SK-N-SH (cell line): ENCODE measurements at regions not wholly inside any gene's neighbourhood (a gene's known extent, or its start where the extent isn't known, plus 50 kb on each side); places are given as distances from the start of the nearest gene placed in this dataset.

Source experiments
- CTCF ChIA-PET: fragments of 300-600, 350-600 bp; formaldehyde crosslinking; extraction: SDS; loops from one replicate; lab custom pipeline; 2021; lab: Yijun Ruan, JAX
- POLR2A ChIA-PET: fragments of 350-600 bp; sonication (Branson Sonifier 250); formaldehyde crosslinking; extraction: SDS; loops from one replicate; lab custom pipeline; 2020; ENCODE audit warnings: antibody characterized with exemption, inconsistent platforms; lab: Yijun Ruan, JAX
- DNase-seq: peaks from one replicate; pipeline ENCODE4 v3.0.0; 2012
- H2AFZ ChIP-seq: fragments of 200-600 bp; sonication (generic); 2 replicates; pipeline ENCODE4 v1.8.1; 2016; ENCODE audit warnings: antibody characterized with exemption, mild to moderate bottlenecking, low read depth
- H3F3A ChIP-seq: fragments of 200-600 bp; sonication (generic); replicated peaks from 2 replicates; pipeline ENCODE3; 2016; ENCODE audit warnings: antibody characterized with exemption, mild to moderate bottlenecking; ENCODE audit not compliant: insufficient read depth
- H3K27ac ChIP-seq, 2 experiments: fragments of 200-500 bp in 1 of 2; fragments of 200-600 bp in 1 of 2; sonication (Bioruptor generic) in 1 of 2; sonication (generic), shearing (Covaris generic) in 1 of 2; 2 replicates each; pipeline versions ENCODE4 v1.5.1 to v1.6.1; 2014 to 2016; ENCODE audit warnings: low read depth in 2 of 2, inconsistent platforms in 1 of 2, low read length in 1 of 2, mild to moderate bottlenecking in 1 of 2, mixed read lengths in 1 of 2
- H3K27me3 ChIP-seq: fragments of 200-600 bp; sonication (generic), shearing (Covaris generic); 2 replicates; pipeline ENCODE4 v1.6.1; 2016; ENCODE audit warnings: mixed run types; ENCODE audit not compliant: insufficient read depth
- H3K36me3 ChIP-seq, 2 experiments: fragments of 200-500 bp in 1 of 2; fragments of 200-600 bp in 1 of 2; sonication (Bioruptor generic) in 1 of 2; sonication (generic) in 1 of 2; replicated peaks in 1 of 2; 2 replicates each; pipeline versions ENCODE3 to v1.5.1; 2014 to 2016; ENCODE audit warnings: low read length in 1 of 2, mild to moderate bottlenecking in 1 of 2; ENCODE audit not compliant: insufficient read depth in 2 of 2, control insufficient read depth in 1 of 2
- H3K4me1 ChIP-seq, 2 experiments: fragments of 200-500 bp in 1 of 2; fragments of 200-600 bp in 1 of 2; sonication (Bioruptor generic) in 1 of 2; sonication (generic), shearing (Covaris generic) in 1 of 2; 2 replicates each; pipeline versions ENCODE4 v1.5.1 to v1.6.1; 2014 to 2016; ENCODE audit warnings: low read depth in 1 of 2, low read length in 1 of 2, mixed run types in 1 of 2; ENCODE audit not compliant: insufficient read depth in 2 of 2, control insufficient read depth in 1 of 2
- H3K4me2 ChIP-seq: fragments of 200-600 bp; sonication (generic), shearing (Covaris generic); 2 replicates; pipeline ENCODE4 v1.6.1; 2017; ENCODE audit warnings: mixed run types
- H3K4me3 ChIP-seq, 2 experiments: fragments of 200-500 bp in 1 of 2; fragments of 200-600 bp in 1 of 2; sonication (Bioruptor generic) in 1 of 2; sonication (generic), shearing (Covaris generic) in 1 of 2; 2 replicates each; pipeline versions ENCODE4 v1.5.1 to v1.8.1; 2014 to 2016; ENCODE audit warnings: low read depth in 2 of 2, inconsistent platforms in 1 of 2, low read length in 1 of 2, mild to moderate bottlenecking in 1 of 2, mixed read lengths in 1 of 2, moderate library complexity in 1 of 2
- H3K79me2 ChIP-seq: fragments of 200-600 bp; sonication (generic); 2 replicates; pipeline ENCODE4 v1.8.1; 2017; ENCODE audit warnings: mild to moderate bottlenecking; ENCODE audit not compliant: insufficient read depth
- H3K9ac ChIP-seq: fragments of 200-600 bp; sonication (generic); 2 replicates; pipeline ENCODE4 v1.6.1; 2017; ENCODE audit warnings: mixed run types
- H3K9me2 ChIP-seq: fragments of 200-600 bp; sonication (generic); 2 replicates; pipeline ENCODE4 v1.6.1; 2017; ENCODE audit warnings: mixed run types
- H3K9me3 ChIP-seq: fragments of 200-600 bp; sonication (generic); 2 replicates; pipeline ENCODE4 v1.6.1; 2017; ENCODE audit warnings: mixed run types, mild to moderate bottlenecking, moderate library complexity
- H4K20me1 ChIP-seq: fragments of 200-600 bp; sonication (generic); 2 replicates; pipeline ENCODE4 v1.6.1; 2017; ENCODE audit warnings: mild to moderate bottlenecking, mixed run types; ENCODE audit not compliant: insufficient read depth
- CHD2 ChIP-seq: fragments of 150-350 bp; IDR thresholded peaks from 2 replicates; pipeline ENCODE4 v1.6.1; 2018; ENCODE audit warnings: low read length; ENCODE audit not compliant: partially characterized antibody
- CTCF ChIP-seq: fragments of 200-600 bp; sonication (generic); IDR thresholded peaks from 2 replicates; pipeline ENCODE4 v1.6.1; 2017; ENCODE audit warnings: antibody characterized with exemption, mild to moderate bottlenecking, moderate library complexity
- ELF1 ChIP-seq: IDR thresholded peaks from 2 replicates; pipeline ENCODE4 v1.4.0; 2012
- EP300 ChIP-seq, 2 experiments: IDR thresholded peaks; 2 replicates each; pipeline versions ENCODE4 v1.4.0 to v1.6.1; 2012; ENCODE audit warnings: borderline replicate concordance in 1 of 2, low read depth in 1 of 2, low read length in 1 of 2
- EZH2phosphoT487 ChIP-seq: fragments of 200-600 bp; sonication (generic); IDR thresholded peaks from 2 replicates; pipeline ENCODE4 v1.6.1; 2017; ENCODE audit warnings: low read depth, mixed run types, mild to moderate bottlenecking, antibody characterized with exemption, moderate library complexity, borderline replicate concordance
- FOSL2 ChIP-seq: IDR thresholded peaks from 2 replicates; pipeline ENCODE4 v1.4.0; 2012; ENCODE audit warnings: low read depth, mild to moderate bottlenecking, moderate library complexity, borderline replicate concordance
- FOXJ3 ChIP-seq: sonication (generic); formaldehyde crosslinking; IDR thresholded peaks from 2 replicates; pipeline ENCODE4 v1.5.1; 2020; ENCODE audit warnings: mild to moderate bottlenecking, missing genetic modification reagents
- GABPA ChIP-seq: IDR thresholded peaks from 2 replicates; pipeline ENCODE4 v1.4.0; 2012; ENCODE audit warnings: low read depth, mild to moderate bottlenecking
- GATA2 ChIP-seq: sonication (generic); formaldehyde crosslinking; IDR thresholded peaks from 2 replicates; pipeline ENCODE4 v1.5.0; 2020; ENCODE audit warnings: mild to moderate bottlenecking, missing genetic modification reagents
- JUND ChIP-seq: IDR thresholded peaks from 2 replicates; pipeline ENCODE4 v1.4.0; 2012
- MAX ChIP-seq: IDR thresholded peaks from 2 replicates; pipeline ENCODE4 v1.4.0; 2012; ENCODE audit warnings: low read depth
- POLR2AphosphoS5 ChIP-seq: IDR thresholded peaks from 2 replicates; pipeline ENCODE4 v1.6.1; 2012; ENCODE audit warnings: low read depth, low read length
- RAD21 ChIP-seq: IDR thresholded peaks from 2 replicates; pipeline ENCODE4 v1.6.1; 2012; ENCODE audit warnings: mild to moderate bottlenecking, low read length
- RCOR1 ChIP-seq: fragments of 150-350 bp; IDR thresholded peaks from 2 replicates; pipeline ENCODE4 v1.6.1; 2017; ENCODE audit warnings: antibody characterized with exemption, low read length
- REST ChIP-seq: IDR thresholded peaks from 2 replicates; pipeline ENCODE4 v1.6.1; 2012; ENCODE audit warnings: mild to moderate bottlenecking, low read depth, low read length, moderate library complexity
- SMC3 ChIP-seq: IDR thresholded peaks from 2 replicates; pipeline ENCODE4 v1.6.1; 2012; ENCODE audit warnings: low read depth, low read length, improper control_type of control experiment
- TCF12 ChIP-seq: IDR thresholded peaks from 2 replicates; pipeline ENCODE4 v1.4.0; 2012
- TEAD4 ChIP-seq: IDR thresholded peaks from 2 replicates; pipeline ENCODE4 v1.4.0; 2012; ENCODE audit warnings: mild to moderate bottlenecking, borderline replicate concordance; ENCODE audit not compliant: insufficient read depth
- USF1 ChIP-seq: IDR thresholded peaks from 2 replicates; pipeline ENCODE4 v1.4.0; 2012; ENCODE audit warnings: low read depth, borderline replicate concordance
- ZBTB33 ChIP-seq: IDR thresholded peaks from 2 replicates; pipeline ENCODE4 v1.4.0; 2012; ENCODE audit warnings: low read depth, borderline replicate concordance
- WGBS: methylation state at CpG from one replicate; pipeline ENCODE4 v1.1.6; 2017; ENCODE audit warnings: low lambda C conversion rate; 5-methylcytosine and 5-hydroxymethylcytosine counted together

GRCh38 chr9:78898234-78898633 lies 601.3 kb downstream of the PSAT1 start:
- H3K9me3 ChIP-seq, result no peaks in the 10 kb centered on the region
- no peak for DNase-seq
- no peaks in the 10 kb centered on the region for H4K20me1 ChIP-seq
- no peak overlapping the region for H3K4me2 ChIP-seq
- H3K27ac ChIP-seq, result peak overlapping the region in 1 of 2 experiments; percentile 59; a peak in 3 of 4 replicates
- no peaks in the 10 kb centered on the region for H3K79me2 ChIP-seq
- H3F3A ChIP-seq, result peaks cover 13% of the 10 kb centered on the region
- no peak overlapping the region for H3K4me3 ChIP-seq
- POLR2A ChIA-PET, result no interaction called here
- WGBS, result 61% methylated on average over 1 of the region's 1 CpG
- H3K9ac ChIP-seq, result no peak overlapping the region
- TF ChIP-seq TCF12 (peak; percentile 19; the same call in 1 of the 2 replicates), POLR2AphosphoS5 (no peak), JUND (peak; percentile 50), FOSL2 (peak; percentile 59)
- no peaks in the 10 kb centered on the region for H3K9me2 ChIP-seq
- no peaks in the 10 kb centered on the region for H3K27me3 ChIP-seq
- no peak overlapping the region for H2AFZ ChIP-seq
- H3K4me1 ChIP-seq, result peaks cover 2 to 24% of the 10 kb centered on the region in 2 experiments; a peak in 3 of 4 replicates
- no peaks in the 10 kb centered on the region for H3K36me3 ChIP-seq
- CTCF ChIA-PET, result no interaction called here

- Histone ChIP-seq H4K20me1 (no peaks in the 10 kb centered on the region), H3K27me3 (no peaks in the 10 kb centered on the region), H3F3A (peaks cover 13% of the 10 kb centered on the region), H3K4me2 (no peak overlapping the region), H3K36me3 (no peaks in the 10 kb centered on the region), H3K9ac (no peak overlapping the region), H3K27ac (peak overlapping the region in 1 of 2 experiments; percentile 59; a peak in 2 of 4 replicates), H3K9me2 (no peaks in the 10 kb centered on the region), H3K79me2 (no peaks in the 10 kb centered on the region), H2AFZ (no peak overlapping the region; the same call in 1 of the 2 replicates), H3K9me3 (no peaks in the 10 kb centered on the region), H3K4me3 (no peak overlapping the region), H3K4me1 (peaks cover 2 to 24% of the 10 kb centered on the region in 2 experiments; a peak in 3 of 4 replicates)
- no peak for TF ChIP-seq EZH2phosphoT487
- no peak; the same call in 1 of the 2 replicates for TF ChIP-seq RCOR1
- no peak for TF ChIP-seq CTCF
- TF ChIP-seq FOSL2, result no peak
- no peak for TF ChIP-seq TCF12
- TF ChIP-seq POLR2AphosphoS5, result no peak
- no peak for TF ChIP-seq SMC3
- no peak for TF ChIP-seq ELF1
- no peak for TF ChIP-seq GABPA
- TF ChIP-seq CHD2, result peak; percentile 14
- TF ChIP-seq REST, result no peak
- TF ChIP-seq TEAD4, result no peak
- TF ChIP-seq GATA2, result 0 out of 2 replicates have a peak, but pooled peaks have one; percentile 19
- TF ChIP-seq ZBTB33, result no peak
- TF ChIP-seq EP300 (IDR thresholded peaks at IDR 0.05; ENCODE audit: borderline replicate concordance in 1 of 2, low read depth in 1 of 2, low read length in 1 of 2), result peak in 1 of 2 experiments; percentile 41; a peak in 1 of 4 replicates
- no peak for TF ChIP-seq RAD21
- no peak for TF ChIP-seq FOXJ3 (CRISPR knock-in tag)
- no peak for TF ChIP-seq JUND
- no peak for TF ChIP-seq USF1
- TF ChIP-seq MAX, result no peak
- WGBS, result 67% methylated on average over 6 of the region's 6 CpGs
- DNase-seq, result peak; percentile 25
- ChIA-PET POLR2A (no interaction called here), CTCF (no interaction called here)
These were observed 602.1 kb downstream of the PSAT1 start for GRCh38 chr9:78899006-78899405.
